H1 (cell line): ENCODE measurements at regions not wholly inside any gene's neighbourhood (a gene's known extent, or its start where the extent isn't known, plus 50 kb on each side); places are given as distances from the start of the nearest gene placed in this dataset.

Source experiments
- CTCF ChIA-PET: fragments of 300-600 bp; sonication (Branson Sonifier 250); formaldehyde crosslinking; loops from one replicate; lab custom pipeline; 2021; ENCODE audit not compliant: partially characterized antibody; lab: Charles Lee
- POLR2A ChIA-PET: fragments of 300-600 bp; sonication (Branson Sonifier 250); formaldehyde crosslinking; loops from one replicate; lab custom pipeline; 2021; ENCODE audit warnings: inconsistent platforms; ENCODE audit not compliant: partially characterized antibody; lab: Charles Lee
- DNase-seq, 2 experiments: peaks; one replicate each; pipeline versions ENCODE4 v3.0.0 to v3.0.0-alpha.2; 2010 to 2022; ENCODE audit warnings: low spot score in 2 of 2, low read depth in 1 of 2, mixed read lengths in 1 of 2
- FAIRE-seq: peaks from 2 replicates; lab custom pipeline; 2011; peaks lifted over from hg19 to GRCh38; lab: Jason Lieb, UNC
- H2AFZ ChIP-seq: 2 replicates; pipeline ENCODE4 v1.8.1; 2012; ENCODE audit warnings: low read length, inconsistent platforms
- H2AK5ac ChIP-seq: 2 replicates; pipeline ENCODE4 v1.6.1; 2013; ENCODE audit warnings: low read depth, low read length
- H2BK120ac ChIP-seq: replicated peaks from 2 replicates; pipeline ENCODE3; 2013; ENCODE audit warnings: low read depth, low read length, inconsistent platforms
- H2BK12ac ChIP-seq: 2 replicates; pipeline ENCODE4 v1.6.1; 2013; ENCODE audit warnings: low read depth, low read length
- H2BK15ac ChIP-seq: 2 replicates; pipeline ENCODE4 v1.6.1; 2013; ENCODE audit warnings: low read length
- H2BK20ac ChIP-seq: 2 replicates; pipeline ENCODE4 v1.6.1; 2013; ENCODE audit warnings: low read length
- H2BK5ac ChIP-seq: 2 replicates; pipeline ENCODE4 v1.6.1; 2013; ENCODE audit warnings: low read depth, low read length
- H3K14ac ChIP-seq: 2 replicates; pipeline ENCODE4 v1.6.1; 2013; ENCODE audit warnings: inconsistent platforms; ENCODE audit not compliant: insufficient read length
- H3K18ac ChIP-seq: 2 replicates; pipeline ENCODE4 v1.6.1; 2013; ENCODE audit warnings: low read length; ENCODE audit errors: extremely low read depth
- H3K23ac ChIP-seq: 2 replicates; pipeline ENCODE4 v1.6.1; 2013; ENCODE audit warnings: inconsistent platforms; ENCODE audit not compliant: insufficient read length
- H3K23me2 ChIP-seq: 2 replicates; pipeline ENCODE4 v1.6.1; 2013; ENCODE audit warnings: low read depth, low read length
- H3K27ac ChIP-seq: 2 replicates; pipeline ENCODE4 v1.6.1; 2011; ENCODE audit warnings: low read depth, low read length, inconsistent platforms
- H3K27me3 ChIP-seq, 4 experiments: replicated peaks in 1 of 4; 1 replicate in 1 of 4; 2 replicates in 3 of 4; pipeline versions ENCODE4 v1.6.1 to v1.8.1; 2011 to 2013; ENCODE audit warnings: low read length in 3 of 4, mild to moderate bottlenecking in 3 of 4, inconsistent platforms in 2 of 4, mixed read lengths in 2 of 4, moderate library complexity in 1 of 4; ENCODE audit not compliant: control insufficient read depth in 3 of 4, insufficient read depth in 3 of 4; ENCODE audit errors: extremely low read depth in 1 of 4
- H3K36me3 ChIP-seq, 4 experiments: 2 replicates each; pipeline versions ENCODE4 v1.6.1 to v1.8.1; 2011 to 2013; ENCODE audit warnings: mild to moderate bottlenecking in 4 of 4, low read length in 3 of 4, moderate library complexity in 2 of 4, control low read depth in 1 of 4, inconsistent platforms in 1 of 4; ENCODE audit not compliant: insufficient read depth in 4 of 4, control insufficient read depth in 2 of 4
- H3K4ac ChIP-seq: replicated peaks from 2 replicates; pipeline ENCODE3; 2013; ENCODE audit warnings: low read length, low read depth, mixed read lengths, inconsistent platforms; ENCODE audit not compliant: insufficient read length
- H3K4me1 ChIP-seq, 4 experiments: replicated peaks in 1 of 4; 1 replicate in 1 of 4; 2 replicates in 3 of 4; pipeline versions ENCODE4 v1.6.1 to v1.8.1; 2011 to 2013; ENCODE audit warnings: low read length in 3 of 4, inconsistent platforms in 2 of 4, mixed read lengths in 1 of 4; ENCODE audit not compliant: insufficient read depth in 4 of 4, control insufficient read depth in 3 of 4
- H3K4me2 ChIP-seq, 2 experiments: 2 replicates each; pipeline versions ENCODE4 v1.6.1 to v1.8.1; 2011 to 2013; ENCODE audit warnings: low read depth in 2 of 2, low read length in 2 of 2, control low read depth in 1 of 2, inconsistent platforms in 1 of 2, mild to moderate bottlenecking in 1 of 2; ENCODE audit not compliant: insufficient read depth in 1 of 2
- H3K4me3 ChIP-seq, 4 experiments: fragments of 200-600, 300-600 bp in 1 of 4; sonication (generic), shearing (Covaris generic), sonication (Bioruptor Twin) in 1 of 4; 2 replicates each; pipeline versions ENCODE4 v1.5.1 to v1.8.1; 2011 to 2016; ENCODE audit warnings: low read length in 4 of 4, low read depth in 3 of 4, control low read depth in 2 of 4, inconsistent platforms in 2 of 4, mild to moderate bottlenecking in 2 of 4, mixed read lengths in 1 of 4, moderate library complexity in 1 of 4; ENCODE audit not compliant: insufficient read depth in 2 of 4; ENCODE audit errors: extremely low read depth in 1 of 4
- H3K56ac ChIP-seq: replicated peaks from 2 replicates; pipeline ENCODE3; 2013; ENCODE audit warnings: low read depth, mild to moderate bottlenecking, mixed read lengths, low read length, inconsistent platforms; ENCODE audit not compliant: insufficient read length
- H3K79me1 ChIP-seq: 2 replicates; pipeline ENCODE4 v1.6.1; 2013; ENCODE audit warnings: low read depth, low read length, control low read depth
- H3K79me2 ChIP-seq, 2 experiments: 2 replicates each; pipeline versions ENCODE4 v1.6.1 to v1.8.1; 2012 to 2013; ENCODE audit warnings: low read length in 2 of 2, mild to moderate bottlenecking in 2 of 2, inconsistent platforms in 1 of 2; ENCODE audit not compliant: insufficient read depth in 2 of 2, control insufficient read depth in 1 of 2
- H3K9ac ChIP-seq, 4 experiments: replicated peaks in 1 of 4; 1 replicate in 1 of 4; 2 replicates in 3 of 4; pipeline versions ENCODE4 v1.6.1 to v1.8.1; 2011 to 2013; ENCODE audit warnings: low read depth in 3 of 4, low read length in 3 of 4, control low read depth in 2 of 4, mild to moderate bottlenecking in 2 of 4, moderate library complexity in 2 of 4, inconsistent platforms in 1 of 4; ENCODE audit errors: extremely low read depth in 1 of 4
- H3K9me3 ChIP-seq, 2 experiments: 2 replicates each; pipeline versions ENCODE4 v1.6.1 to v1.8.1; 2012 to 2013; ENCODE audit warnings: mild to moderate bottlenecking in 2 of 2, moderate library complexity in 2 of 2, control low read depth in 1 of 2, inconsistent platforms in 1 of 2, low read depth in 1 of 2, low read length in 1 of 2, mixed read lengths in 1 of 2; ENCODE audit not compliant: insufficient read depth in 2 of 2
- H4K20me1 ChIP-seq, 2 experiments: replicated peaks in 1 of 2; 2 replicates each; pipeline versions ENCODE3 to v1.8.1; 2011 to 2013; ENCODE audit warnings: inconsistent platforms in 2 of 2, low read length in 2 of 2, mild to moderate bottlenecking in 1 of 2; ENCODE audit not compliant: insufficient read depth in 2 of 2, control insufficient read depth in 1 of 2
- H4K5ac ChIP-seq: 2 replicates; pipeline ENCODE4 v1.6.1; 2013; ENCODE audit warnings: low read length, low read depth, mixed read lengths, inconsistent platforms; ENCODE audit not compliant: insufficient read length
- H4K8ac ChIP-seq: 2 replicates; pipeline ENCODE4 v1.8.0; 2013; ENCODE audit warnings: mild to moderate bottlenecking, moderate library complexity, low read length, inconsistent platforms; ENCODE audit not compliant: insufficient read depth; ENCODE audit errors: extremely low read depth
- H4K91ac ChIP-seq: replicated peaks from 2 replicates; pipeline ENCODE3; 2013; ENCODE audit warnings: low read length, mixed read lengths, inconsistent platforms; ENCODE audit not compliant: insufficient read length
- EP300 ChIP-seq, 2 experiments: IDR thresholded peaks; 1 replicate in 1 of 2; 2 replicates in 1 of 2; pipeline ENCODE4 v1.6.1; 2011 to 2012; ENCODE audit warnings: low read depth in 2 of 2, low read length in 2 of 2, mild to moderate bottlenecking in 2 of 2, borderline replicate concordance in 1 of 2, inconsistent platforms in 1 of 2, moderate library complexity in 1 of 2
- HDAC6 ChIP-seq: IDR thresholded peaks from one replicate; pipeline ENCODE4 v1.7.1; 2012; ENCODE audit warnings: low read depth, mild to moderate bottlenecking, inconsistent platforms, low read length, moderate library complexity
- RBBP5 ChIP-seq: IDR thresholded peaks from 2 replicates; pipeline ENCODE4 v1.7.1; 2012; ENCODE audit warnings: low read depth, mild to moderate bottlenecking, inconsistent platforms, low read length, moderate library complexity, borderline replicate concordance
- TAF1 ChIP-seq: IDR thresholded peaks from 2 replicates; pipeline ENCODE4 v1.6.1; 2011; ENCODE audit warnings: mild to moderate bottlenecking, low read depth, low read length
- WGBS, 2 experiments: shearing (Covaris generic) in 1 of 2; methylation state at CpG; one replicate each; pipeline versions ENCODE4 v1.1.6 to v1.1.7; 2013 to 2015; ENCODE audit warnings: low lambda C conversion rate in 2 of 2, mixed read lengths in 2 of 2, inconsistent platforms in 1 of 2, low coverage in 1 of 2, missing lambda C conversion rate in 1 of 2; ENCODE audit not compliant: insufficient replicate concordance in 2 of 2, insufficient coverage in 1 of 2, insufficient read length in 1 of 2; ENCODE audit errors: extremely low coverage in 1 of 2, missing lambda C conversion rate in 1 of 2; 5-methylcytosine and 5-hydroxymethylcytosine counted together
- TF ChIP-seq, protein P1 (sequence below): IDR thresholded peaks from 2 replicates; pipeline ENCODE4 v1.6.1; 2012; ENCODE audit warnings: low read length, inconsistent platforms

DNA sequence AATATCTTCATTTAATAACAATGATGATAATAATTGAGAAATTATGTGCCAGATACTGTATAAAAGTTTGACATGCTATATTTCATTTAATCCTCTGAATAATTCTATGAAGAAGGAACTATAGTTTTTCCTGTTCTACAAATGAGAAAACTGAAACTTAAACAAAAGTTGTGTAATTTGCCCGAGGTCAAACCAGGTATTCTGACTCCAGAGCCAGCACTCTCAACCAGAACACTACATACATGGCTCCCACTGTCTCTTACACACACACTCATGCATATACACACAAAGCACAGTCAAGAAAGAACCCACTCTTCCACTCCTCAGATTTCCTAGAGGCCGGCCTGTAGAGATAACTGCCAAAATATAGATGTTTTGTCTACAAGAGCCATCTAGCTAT, 374.0 kb upstream of the EMCN start:
- ChIA-PET POLR2A (no interaction called here), CTCF (no interaction called here)
- Histone ChIP-seq H3K18ac (no peak overlapping the region), H2BK5ac (no peak overlapping the region), H3K23ac (no peak overlapping the region), H2AFZ (no peak overlapping the region), H3K4ac (no peak overlapping the region), H3K4me3 (no peak overlapping the region), H4K20me1 (no peaks in the 10 kb centered on the region), H3K79me1 (no peaks in the 10 kb centered on the region), H3K14ac (no peak overlapping the region), H3K9ac (no peak overlapping the region), H2BK120ac (no peak overlapping the region), H2BK20ac (no peak overlapping the region), H3K36me3 (no peaks in the 10 kb centered on the region), H3K4me1 (no peaks in the 10 kb centered on the region), H4K91ac (no peak overlapping the region), H3K79me2 (no peaks in the 10 kb centered on the region), H3K23me2 (no peaks in the 10 kb centered on the region), H2BK15ac (no peak overlapping the region), H3K27ac (no peak overlapping the region), H3K56ac (no peak overlapping the region), H4K5ac (no peak overlapping the region), H2AK5ac (no peak overlapping the region), H3K27me3 (no peaks in the 10 kb centered on the region), H3K9me3 (no peaks in the 10 kb centered on the region), H4K8ac (no peak overlapping the region), H2BK12ac (no peak overlapping the region), H3K4me2 (no peak overlapping the region)
- WGBS, 2 experiments, result 87% methylated on average over 2 of the region's 2 CpGs; no CpG with 5 or more reads in 1 of the 2 experiments
- DNase-seq (no peak), FAIRE-seq (no peak)
- no peak for TF ChIP-seq EP300 (IDR thresholded peaks at IDR 0.05; ENCODE audit: borderline replicate concordance in 1 of 2, low read depth in 2 of 2, low read length in 2 of 2)
- TF ChIP-seq HDAC6, result no peak
- no peak for TF ChIP-seq TAF1
- no peak for TF ChIP-seq RBBP5
- TF ChIP-seq, protein P1, sequence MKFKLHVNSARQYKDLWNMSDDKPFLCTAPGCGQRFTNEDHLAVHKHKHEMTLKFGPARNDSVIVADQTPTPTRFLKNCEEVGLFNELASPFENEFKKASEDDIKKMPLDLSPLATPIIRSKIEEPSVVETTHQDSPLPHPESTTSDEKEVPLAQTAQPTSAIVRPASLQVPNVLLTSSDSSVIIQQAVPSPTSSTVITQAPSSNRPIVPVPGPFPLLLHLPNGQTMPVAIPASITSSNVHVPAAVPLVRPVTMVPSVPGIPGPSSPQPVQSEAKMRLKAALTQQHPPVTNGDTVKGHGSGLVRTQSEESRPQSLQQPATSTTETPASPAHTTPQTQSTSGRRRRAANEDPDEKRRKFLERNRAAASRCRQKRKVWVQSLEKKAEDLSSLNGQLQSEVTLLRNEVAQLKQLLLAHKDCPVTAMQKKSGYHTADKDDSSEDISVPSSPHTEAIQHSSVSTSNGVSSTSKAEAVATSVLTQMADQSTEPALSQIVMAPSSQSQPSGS, result no peak
